Stimulated activated CD4-positive, alpha-beta T cell treated with anti-CD3 and anti-CD28 coated beads, Interleukin-1b, Interleukin-23, amount 100 ng/mL, for 48 hours (primary cell): ENCODE measurements at regions not wholly inside any gene's neighbourhood (a gene's known extent, or its start where the extent isn't known, plus 50 kb on each side); places are given as distances from the start of the nearest gene placed in this dataset.

Experiments
- DNase-seq: peaks from one replicate; pipeline ENCODE4 v3.0.0-alpha.2; 2020

GRCh38 chr3:189502256-189502655 lies 128.9 kb upstream of the TP63 start:
- DNase-seq = no peak

- DNase-seq = no peak
Measured at GRCh38 chr3:189502676-189503257, 128.4 kb upstream of the TP63 start.

GRCh38 chr3:189507856-189508255 lies 123.3 kb upstream of the TP63 start:
- no peak for DNase-seq

- no peak for DNase-seq
Measured at GRCh38 chr3:189508784-189509501, 122.2 kb upstream of the TP63 start.

GRCh38 chr3:189512039-189512438 lies 119.2 kb upstream of the TP63 start:
- no peak for DNase-seq

GRCh38 chr3:189512821-189513220 lies 118.4 kb upstream of the TP63 start:
- DNase-seq = no peak

DNA sequence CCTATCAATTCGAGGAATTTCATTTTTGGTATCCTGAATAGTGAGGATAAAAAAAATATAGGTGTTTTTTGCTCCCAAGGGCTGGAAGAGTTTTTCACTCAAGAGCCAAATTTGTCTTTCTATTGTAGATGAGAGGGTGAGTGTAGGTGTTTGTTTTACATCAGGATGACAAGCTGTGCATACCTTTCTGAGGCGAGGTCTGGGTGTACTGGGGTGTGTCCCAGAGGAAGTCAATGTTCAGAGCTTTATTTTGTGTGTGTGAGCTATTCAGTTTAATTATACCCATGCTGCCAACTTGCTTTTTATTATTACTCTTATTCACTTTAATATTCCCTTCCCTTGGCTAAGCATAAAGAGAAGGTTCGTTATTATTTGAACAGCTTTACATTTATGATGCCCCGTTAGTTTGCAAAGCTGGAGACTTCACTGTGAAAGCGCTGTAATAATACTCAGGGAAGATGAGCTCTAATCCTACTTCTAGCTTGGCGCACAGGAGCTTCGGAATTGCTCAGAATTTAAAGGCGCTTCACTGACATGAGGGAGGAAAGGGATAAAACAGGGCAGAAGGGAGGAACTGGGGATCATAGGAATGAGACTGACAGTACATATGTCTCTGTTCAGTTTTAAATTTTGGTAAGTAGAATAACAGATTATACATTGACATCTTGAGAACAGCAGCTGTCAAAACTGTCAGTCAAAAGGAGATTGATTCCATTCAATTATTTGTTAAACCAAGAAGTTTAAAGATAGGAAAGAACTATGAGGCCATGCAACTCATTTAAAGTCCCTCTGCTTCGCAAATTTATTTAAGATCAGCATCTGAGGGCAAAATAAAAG lies 117.7 kb upstream of the TP63 start:
- no peak for DNase-seq

- DNase-seq = no peak
Measured at GRCh38 chr3:189516039-189516438, 115.2 kb upstream of the TP63 start.

- no peak for DNase-seq
Measured at GRCh38 chr3:189517981-189518380, 113.2 kb upstream of the TP63 start.

DNA sequence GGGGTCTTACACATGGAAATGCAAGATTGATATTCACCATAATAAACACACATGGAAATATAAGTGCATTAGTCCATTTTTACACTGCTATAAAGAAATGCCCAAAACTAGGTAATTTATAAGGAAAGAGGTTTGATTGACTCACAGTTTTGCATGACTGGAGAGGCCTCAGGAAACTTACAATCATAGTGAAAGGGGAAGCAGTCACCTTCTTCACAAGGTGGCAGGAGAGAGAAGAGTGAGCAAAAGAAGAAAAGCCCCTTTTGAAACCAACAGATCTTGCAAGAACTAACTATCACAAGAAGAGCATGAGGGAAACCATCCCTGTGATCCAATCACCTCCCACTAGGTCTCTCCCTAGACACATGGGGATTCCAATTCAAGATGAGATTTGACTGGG lies 111.7 kb upstream of the TP63 start:
- no peak for DNase-seq

- DNase-seq = no peak
Measured at GRCh38 chr3:189529468-189529867, 101.7 kb upstream of the TP63 start.

DNA sequence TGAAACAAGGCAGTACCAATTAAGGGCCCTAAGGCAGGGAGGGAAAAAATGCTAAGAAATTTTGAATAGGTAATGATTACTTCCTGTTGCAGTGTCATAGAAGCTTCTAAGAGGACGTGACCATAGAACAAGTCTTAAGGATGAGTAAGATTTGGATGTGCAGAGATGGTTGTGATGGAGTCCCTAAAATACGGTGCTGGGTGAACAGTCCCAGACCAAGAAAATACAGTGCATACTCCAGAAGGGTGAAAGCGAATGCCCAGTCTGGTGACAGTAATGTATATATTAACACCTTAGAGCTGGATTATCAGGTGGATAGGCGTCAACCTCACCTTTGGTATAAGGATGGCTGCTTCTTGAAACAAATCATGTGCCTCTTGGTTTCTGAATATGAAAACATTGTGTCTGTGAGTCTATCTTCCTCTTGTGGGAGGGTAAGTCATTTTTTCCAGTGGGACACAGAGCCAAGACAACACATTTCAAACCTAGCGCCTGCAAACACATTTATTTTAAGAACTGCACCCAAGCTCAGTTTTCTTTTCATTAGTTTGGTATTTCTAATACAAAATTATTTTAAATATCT lies 101.2 kb upstream of the TP63 start:
- DNase-seq = peak; percentile 10

- no peak for DNase-seq
Measured at GRCh38 chr3:189530822-189531221, 100.4 kb upstream of the TP63 start.

GRCh38 chr3:189531271-189531670 lies 99.9 kb upstream of the TP63 start:
- DNase-seq = no peak

- DNase-seq = no peak
Measured at GRCh38 chr3:189534531-189534930, 96.7 kb upstream of the TP63 start.

- DNase-seq = no peak
Measured at GRCh38 chr3:189537135-189537534, 94.1 kb upstream of the TP63 start.

DNA sequence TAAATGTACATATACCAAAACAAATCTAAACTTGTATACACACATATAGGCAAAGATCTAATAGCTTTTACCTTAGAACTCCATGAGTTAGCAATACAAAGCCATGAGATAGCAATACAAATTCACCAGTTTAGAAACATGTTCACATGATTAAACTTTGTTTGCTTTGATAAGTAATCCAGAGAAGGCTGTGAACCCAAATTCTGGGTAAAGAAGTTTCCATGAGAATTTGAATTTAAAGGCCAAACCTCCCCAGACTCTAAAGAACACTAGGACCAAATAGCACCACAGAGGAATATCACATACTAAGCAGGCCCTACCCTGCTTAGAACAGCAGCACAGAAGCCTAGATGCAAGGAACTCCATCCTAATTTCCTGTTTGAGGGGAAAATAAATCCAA lies 83.7 kb upstream of the TP63 start:
- no peak for DNase-seq

DNA sequence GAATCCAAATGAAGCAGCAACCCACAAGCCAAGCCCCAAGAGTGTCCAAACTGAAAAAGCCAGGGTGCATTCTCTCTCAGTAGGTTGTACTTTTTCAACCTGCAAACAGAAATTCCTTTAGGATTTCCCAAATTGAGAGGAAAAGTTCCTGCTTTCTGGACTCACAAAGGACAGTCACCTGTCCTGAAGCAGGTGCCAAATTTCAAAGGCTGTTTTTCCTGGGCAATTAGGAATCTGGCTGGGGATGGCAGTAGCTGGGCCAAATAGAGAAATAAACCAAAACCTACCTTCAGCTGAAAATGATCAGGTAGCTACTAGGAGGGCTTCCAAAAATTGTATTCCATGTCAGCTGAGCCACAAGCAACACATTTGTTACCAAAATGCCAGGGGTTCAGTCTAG lies 83.1 kb upstream of the TP63 start:
- DNase-seq = no peak

DNA sequence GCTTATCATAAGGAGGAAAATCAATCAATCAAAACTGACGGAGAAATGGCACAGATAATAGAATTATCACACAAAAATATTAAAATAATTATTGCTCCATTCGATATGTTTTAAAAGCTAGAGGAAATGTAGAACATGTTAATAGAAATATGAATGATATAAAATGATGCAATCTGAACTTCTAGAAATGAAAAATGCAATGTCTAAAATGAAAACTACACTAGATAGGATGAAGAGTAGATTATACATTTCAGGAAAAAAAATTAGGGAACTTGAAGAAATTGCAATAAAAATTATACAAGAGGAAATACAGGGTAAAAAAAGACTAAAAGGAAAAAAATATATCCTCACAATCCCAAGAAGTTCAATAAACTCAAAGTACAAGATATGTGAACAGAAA lies 80.2 kb upstream of the TP63 start:
- no peak for DNase-seq

GRCh38 chr3:189554868-189555557 lies 76.2 kb upstream of the TP63 start:
- no peak for DNase-seq

DNA sequence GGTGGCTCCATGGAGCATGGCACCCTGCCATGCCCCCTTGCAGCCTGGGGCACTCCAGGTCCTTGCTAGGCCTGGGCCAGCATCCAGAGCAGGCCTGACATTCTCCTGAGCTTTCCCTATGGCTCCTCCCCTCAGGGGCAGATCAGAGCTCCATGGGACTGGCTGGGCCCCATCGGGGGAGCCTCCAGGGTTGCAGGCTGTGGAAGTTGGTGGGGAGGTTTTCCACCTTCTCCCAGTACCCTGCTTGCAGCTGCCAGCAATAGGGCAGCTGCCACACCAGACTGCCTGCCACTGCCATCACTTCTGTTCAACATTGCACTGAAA lies 75.7 kb upstream of the TP63 start:
- no peak for DNase-seq

- DNase-seq = no peak
Measured at GRCh38 chr3:189557824-189558223, 73.4 kb upstream of the TP63 start.

DNA sequence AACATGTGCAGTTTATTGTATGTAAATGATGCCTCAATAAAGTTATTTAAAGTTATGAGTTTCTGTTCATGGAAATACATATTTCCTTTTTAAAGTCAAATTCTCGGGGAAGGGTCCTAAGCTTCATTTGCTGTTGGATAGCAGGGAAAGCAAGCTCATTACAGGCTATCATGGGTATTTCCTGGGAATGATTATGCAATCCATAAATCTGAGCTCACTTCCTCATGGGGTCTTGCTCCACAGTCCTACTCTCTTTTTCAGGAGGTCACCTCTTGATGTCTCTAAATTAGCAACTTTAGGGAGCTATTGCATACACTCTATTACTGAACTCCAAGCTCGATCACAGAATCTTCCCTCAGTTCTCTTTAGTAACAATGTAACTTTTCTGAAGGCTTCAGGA lies 69.9 kb upstream of the TP63 start:
- no peak for DNase-seq
